IMR-90 (cell line): ENCODE measurements at regions not wholly inside any gene's neighbourhood (a gene's known extent, or its start where the extent isn't known, plus 50 kb on each side); places are given as distances from the start of the nearest gene placed in this dataset.

Source experiments
- ATAC-seq: fragments of 200-7000 bp; cut with Tn5 transposase; 2 replicates; pipeline ENCODE4 v1.9.1; 2020; ENCODE audit warnings: low read depth, mild to moderate bottlenecking, moderate library complexity
- BruUV-seq: library from RNA; stranded (reverse); fragments of 400-500 nt; replicated peaks from 2 replicates; lab custom pipeline; 2021; lab: Mats Ljungman, UMichigan
- CTCF ChIA-PET: fragments of 300-600 bp; formaldehyde crosslinking; extraction: SDS; loops from one replicate; lab custom pipeline; 2021; ENCODE audit warnings: antibody characterized with exemption; lab: Yijun Ruan, JAX
- POLR2A ChIA-PET: fragments of 300-600 bp; sonication (Branson Sonifier 250); formaldehyde crosslinking; loops from one replicate; lab custom pipeline; 2022; ENCODE audit warnings: antibody characterized with exemption; ENCODE audit not compliant: unreplicated experiment; lab: Charles Lee
- DNase-seq: peaks from one replicate; pipeline ENCODE4 v3.0.0; 2013
- H2AFZ ChIP-seq: replicated peaks from 2 replicates; pipeline ENCODE3; 2013; ENCODE audit warnings: low read length, mild to moderate bottlenecking; ENCODE audit not compliant: poor library complexity
- H2AK5ac ChIP-seq: 2 replicates; pipeline ENCODE4 v1.6.1; 2013; ENCODE audit warnings: low read depth, low read length, inconsistent platforms
- H2AK9ac ChIP-seq: replicated peaks from 2 replicates; pipeline ENCODE3; 2013; ENCODE audit warnings: mild to moderate bottlenecking, low read depth, low read length, moderate library complexity; ENCODE audit not compliant: poor library complexity
- H2BK120ac ChIP-seq: 2 replicates; pipeline ENCODE4 v1.6.1; 2013; ENCODE audit warnings: low read depth, low read length, inconsistent platforms
- H2BK15ac ChIP-seq: 3 replicates; pipeline ENCODE4 v1.6.1; 2013; ENCODE audit warnings: low read depth, low read length, inconsistent platforms
- H2BK20ac ChIP-seq: 2 replicates; pipeline ENCODE4 v1.6.1; 2013; ENCODE audit warnings: low read depth, mild to moderate bottlenecking, inconsistent platforms, low read length, moderate library complexity
- H2BK5ac ChIP-seq: 2 replicates; pipeline ENCODE4 v1.6.1; 2013; ENCODE audit warnings: mild to moderate bottlenecking, low read depth, low read length, inconsistent platforms; ENCODE audit not compliant: poor library complexity, severe bottlenecking
- H3K14ac ChIP-seq: replicated peaks from 2 replicates; pipeline ENCODE4 v1.6.1; 2013; ENCODE audit warnings: low read depth, low read length, inconsistent platforms
- H3K18ac ChIP-seq: 2 replicates; pipeline ENCODE4 v1.6.1; 2013; ENCODE audit warnings: low read depth, low read length, control low read depth
- H3K23ac ChIP-seq: 2 replicates; pipeline ENCODE4 v1.6.1; 2013; ENCODE audit warnings: low read depth, low read length, inconsistent platforms
- H3K27ac ChIP-seq: 2 replicates; pipeline ENCODE4 v1.5.1; 2013; ENCODE audit warnings: mild to moderate bottlenecking, control low read depth, low read length; ENCODE audit not compliant: insufficient read depth
- H3K27me3 ChIP-seq: 2 replicates; pipeline ENCODE4 v1.6.1; 2013; ENCODE audit warnings: low read length; ENCODE audit not compliant: control insufficient read depth, insufficient read depth
- H3K36me3 ChIP-seq: 2 replicates; pipeline ENCODE4 v1.6.1; 2013; ENCODE audit warnings: low read length, mixed read lengths; ENCODE audit not compliant: control insufficient read depth, insufficient read depth
- H3K4ac ChIP-seq: 2 replicates; pipeline ENCODE4 v1.6.1; 2013; ENCODE audit warnings: low read depth, low read length, inconsistent platforms
- H3K4me1 ChIP-seq: 2 replicates; pipeline ENCODE4 v1.6.1; 2013; ENCODE audit warnings: low read length, mixed read lengths; ENCODE audit not compliant: control insufficient read depth, insufficient read depth
- H3K4me2 ChIP-seq: 2 replicates; pipeline ENCODE4 v1.6.1; 2013; ENCODE audit warnings: low read depth, mild to moderate bottlenecking, control low read depth, low read length, moderate library complexity
- H3K4me3 ChIP-seq: 2 replicates; pipeline ENCODE4 v1.5.1; 2013; ENCODE audit warnings: low read depth, mild to moderate bottlenecking, control low read depth, low read length, moderate library complexity; ENCODE audit not compliant: insufficient read depth
- H3K56ac ChIP-seq: 2 replicates; pipeline ENCODE4 v1.6.1; 2013; ENCODE audit warnings: low read length, inconsistent platforms; ENCODE audit not compliant: insufficient read depth; ENCODE audit errors: extremely low read depth
- H3K79me1 ChIP-seq, 2 experiments: 2 replicates each; pipeline ENCODE4 v1.6.1; 2013; ENCODE audit warnings: low read length in 2 of 2, inconsistent platforms in 1 of 2, low read depth in 1 of 2
- H3K9ac ChIP-seq: 2 replicates; pipeline ENCODE4 v1.6.1; 2013; ENCODE audit warnings: low read depth, low read length, control low read depth
- H3K9me1 ChIP-seq: 2 replicates; pipeline ENCODE4 v1.6.1; 2013; ENCODE audit warnings: low read length, inconsistent platforms; ENCODE audit not compliant: insufficient read depth
- H3K9me3 ChIP-seq: 2 replicates; pipeline ENCODE4 v1.6.1; 2013; ENCODE audit warnings: low read length; ENCODE audit not compliant: control insufficient read depth, insufficient read depth
- H4K20me1 ChIP-seq: 2 replicates; pipeline ENCODE4 v1.6.1; 2013; ENCODE audit warnings: low read length, inconsistent platforms; ENCODE audit not compliant: insufficient read depth
- H4K5ac ChIP-seq: 2 replicates; pipeline ENCODE4 v1.6.1; 2013; ENCODE audit warnings: mild to moderate bottlenecking, low read depth, low read length, control low read depth
- H4K8ac ChIP-seq, 2 experiments: 2 replicates each; pipeline ENCODE4 v1.6.1; 2013; ENCODE audit warnings: low read depth in 2 of 2, low read length in 2 of 2, control low read depth in 1 of 2, inconsistent platforms in 1 of 2
- H4K91ac ChIP-seq: 2 replicates; pipeline ENCODE4 v1.6.1; 2013; ENCODE audit warnings: low read depth, low read length, inconsistent platforms; ENCODE audit not compliant: insufficient read depth
- BHLHE40 ChIP-seq: fragments of 150-350 bp; IDR thresholded peaks from 2 replicates; pipeline ENCODE4 v1.6.1; 2016; ENCODE audit warnings: mild to moderate bottlenecking, low read depth, low read length
- FOS ChIP-seq: fragments of 150-350 bp; IDR thresholded peaks from 2 replicates; pipeline ENCODE4 v1.6.1; 2016; ENCODE audit warnings: low read depth, low read length
- MAFK ChIP-seq: IDR thresholded peaks from 2 replicates; pipeline ENCODE4 v1.6.1; 2012; ENCODE audit warnings: low read depth, low read length, improper control_type of control experiment
- MAZ ChIP-seq: IDR thresholded peaks from 2 replicates; pipeline ENCODE4 v1.6.1; 2012; ENCODE audit warnings: low read depth, mild to moderate bottlenecking, low read length, improper control_type of control experiment, moderate library complexity, borderline replicate concordance
- MXI1 ChIP-seq: IDR thresholded peaks from 2 replicates; pipeline ENCODE4 v1.6.1; 2012; ENCODE audit warnings: low read depth, mild to moderate bottlenecking, low read length, moderate library complexity, borderline replicate concordance
- NFE2L2 ChIP-seq: fragments of 150-350 bp; IDR thresholded peaks from 2 replicates; pipeline ENCODE4 v1.6.1; 2016; ENCODE audit warnings: low read depth, mild to moderate bottlenecking, low read length
- RAD21 ChIP-seq: IDR thresholded peaks from 2 replicates; pipeline ENCODE4 v1.6.1; 2012; ENCODE audit warnings: low read length, improper control_type of control experiment
- RFX5 ChIP-seq: IDR thresholded peaks from 2 replicates; pipeline ENCODE4 v1.8.0; 2012; ENCODE audit warnings: low read depth, mild to moderate bottlenecking, low read length, moderate library complexity
- WGBS, 2 experiments: methylation state at CpG; one replicate each; pipeline versions ENCODE4 v1.1.5 to v1.1.7; 2013; ENCODE audit warnings: missing lambda C conversion rate in 2 of 2; ENCODE audit not compliant: insufficient read length in 1 of 2; ENCODE audit errors: extremely low coverage in 2 of 2; 5-methylcytosine and 5-hydroxymethylcytosine counted together
- dilution Hi-C: fragments of 300-500 bp; cut with HindIII; formaldehyde crosslinking; loops from one replicate; pipeline ENCODE4 v1.14.3; 2018; ENCODE audit warnings: low sequenced_read_pairs; ENCODE audit not compliant: unreplicated experiment
- in situ Hi-C: fragments of 300-500 bp; cut with MboI; formaldehyde crosslinking; loops from 3 replicates; pipeline ENCODE4 v1.14.3; 2019; ENCODE audit warnings: low sequenced_read_pairs, inconsistent platforms, mixed read lengths
- intact Hi-C: fragments of 100-400 bp; cut with micrococcal nuclease; formaldehyde crosslinking; loops from 2 replicates; pipeline ENCODE4 v1.10.0; 2022
- TF ChIP-seq, protein P1 (sequence below): fragments of 150-350 bp; IDR thresholded peaks from 2 replicates; pipeline ENCODE4 v1.6.1; 2016; ENCODE audit warnings: low read depth, mild to moderate bottlenecking, low read length, moderate library complexity, borderline replicate concordance

DNA sequence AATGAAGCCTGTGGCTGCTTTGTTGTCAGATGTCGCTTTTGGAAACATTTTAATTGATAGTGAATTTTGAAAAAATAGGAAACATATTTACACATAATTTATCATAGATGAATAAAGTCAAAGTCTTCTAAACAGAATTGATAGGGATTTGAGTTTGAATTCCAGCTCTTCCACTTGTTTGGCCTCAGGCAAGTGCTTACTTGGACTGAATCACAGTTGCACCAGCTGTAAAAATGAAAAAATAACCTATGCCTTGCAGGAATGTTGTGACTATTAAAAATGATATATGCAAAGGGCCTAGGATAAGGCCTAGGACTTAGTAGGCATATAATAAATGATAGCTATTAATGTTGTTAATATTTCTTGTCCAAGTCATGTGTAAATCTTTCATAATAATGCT, 618.5 kb upstream of the MMS22L start:
- H3K9me3 ChIP-seq: no peaks in the 10 kb centered on the region
- intact Hi-C loops (no loop called here), in situ Hi-C loops (no loop called here), dilution Hi-C loops (no loop called here)
- no peak overlapping the region for H2AK9ac ChIP-seq
- no CpG with 5 or more reads among the region's 1 CpG for WGBS, 2 experiments
- CTCF ChIA-PET: no interaction called here
- no peaks in the 10 kb centered on the region for H3K27me3 ChIP-seq
- H2BK15ac ChIP-seq: no peak overlapping the region
- no peak overlapping the region for H3K14ac ChIP-seq
- H4K5ac ChIP-seq: no peak overlapping the region
- no peak overlapping the region for H3K4me2 ChIP-seq
- no peaks in the 10 kb centered on the region for H3K9me1 ChIP-seq
- no peak overlapping the region for H2AFZ ChIP-seq
- no peak overlapping the region for H2BK120ac ChIP-seq
- no peak overlapping the region for H3K23ac ChIP-seq
- no peak overlapping the region for H3K56ac ChIP-seq
- POLR2A ChIA-PET: interaction anchor here (0.6 kb wide), 1 partner anchor 973 kb away, joined by 3 read pairs; no protein-coding TSS in a partner anchor
- no peaks in the 10 kb centered on the region for H4K20me1 ChIP-seq
- H3K18ac ChIP-seq: no peak overlapping the region
- no peak overlapping the region for H2BK20ac ChIP-seq
- ATAC-seq (no peak), DNase-seq (no peak)
- H3K79me1 ChIP-seq: no peaks in the 10 kb centered on the region
- H3K4me1 ChIP-seq: no peaks in the 10 kb centered on the region
- BruUV-seq: no TSS peak
- no peak overlapping the region for H3K4ac ChIP-seq
- H4K8ac ChIP-seq: no peak overlapping the region
- H3K36me3 ChIP-seq: no peaks in the 10 kb centered on the region
- H3K27ac ChIP-seq: no peak overlapping the region
- TF ChIP-seq RAD21 (no peak), NFE2L2 (no peak), MXI1 (no peak), MAZ (no peak), MAFK (no peak), BHLHE40 (no peak), RFX5 (no peak), FOS (no peak)
- TF ChIP-seq, protein P1, sequence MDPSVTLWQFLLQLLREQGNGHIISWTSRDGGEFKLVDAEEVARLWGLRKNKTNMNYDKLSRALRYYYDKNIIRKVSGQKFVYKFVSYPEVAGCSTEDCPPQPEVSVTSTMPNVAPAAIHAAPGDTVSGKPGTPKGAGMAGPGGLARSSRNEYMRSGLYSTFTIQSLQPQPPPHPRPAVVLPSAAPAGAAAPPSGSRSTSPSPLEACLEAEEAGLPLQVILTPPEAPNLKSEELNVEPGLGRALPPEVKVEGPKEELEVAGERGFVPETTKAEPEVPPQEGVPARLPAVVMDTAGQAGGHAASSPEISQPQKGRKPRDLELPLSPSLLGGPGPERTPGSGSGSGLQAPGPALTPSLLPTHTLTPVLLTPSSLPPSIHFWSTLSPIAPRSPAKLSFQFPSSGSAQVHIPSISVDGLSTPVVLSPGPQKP: no peak
- no peak overlapping the region for H2BK5ac ChIP-seq
- no peak overlapping the region for H3K9ac ChIP-seq
- no peak overlapping the region for H4K91ac ChIP-seq
- H3K4me3 ChIP-seq: no peak overlapping the region
- H2AK5ac ChIP-seq: no peak overlapping the region
